SK-N-SH (cell line): ENCODE measurements at regions not wholly inside any gene's neighbourhood (a gene's known extent, or its start where the extent isn't known, plus 50 kb on each side); places are given as distances from the start of the nearest gene placed in this dataset.
"Not testable (repeated sequence)": the region's sequence is repeated elsewhere in the genome, so short reads cannot be mapped to it uniquely, and the experiment has no call there.

Experiments used
- CHD2 ChIP-seq: fragments of 150-350 bp; IDR thresholded peaks from 2 replicates; pipeline ENCODE4 v1.6.1; 2018; ENCODE audit warnings: low read length; ENCODE audit not compliant: partially characterized antibody
- EZH2phosphoT487 ChIP-seq: fragments of 200-600 bp; sonication (generic); IDR thresholded peaks from 2 replicates; pipeline ENCODE4 v1.6.1; 2017; ENCODE audit warnings: low read depth, mixed run types, mild to moderate bottlenecking, antibody characterized with exemption, moderate library complexity, borderline replicate concordance
- FOXJ3 ChIP-seq: sonication (generic); formaldehyde crosslinking; IDR thresholded peaks from 2 replicates; pipeline ENCODE4 v1.5.1; 2020; ENCODE audit warnings: mild to moderate bottlenecking, missing genetic modification reagents
- NRF1 ChIP-seq: IDR thresholded peaks from 2 replicates; pipeline ENCODE4 v1.6.1; 2012; ENCODE audit warnings: low read depth, mild to moderate bottlenecking, low read length
- POLR2AphosphoS5 ChIP-seq: IDR thresholded peaks from 2 replicates; pipeline ENCODE4 v1.6.1; 2012; ENCODE audit warnings: low read depth, low read length
- RAD21 ChIP-seq: IDR thresholded peaks from 2 replicates; pipeline ENCODE4 v1.6.1; 2012; ENCODE audit warnings: mild to moderate bottlenecking, low read length
- REST ChIP-seq: IDR thresholded peaks from 2 replicates; pipeline ENCODE4 v1.6.1; 2012; ENCODE audit warnings: mild to moderate bottlenecking, low read depth, low read length, moderate library complexity
- SMC3 ChIP-seq: IDR thresholded peaks from 2 replicates; pipeline ENCODE4 v1.6.1; 2012; ENCODE audit warnings: low read depth, low read length, improper control_type of control experiment
- TAF1 ChIP-seq: IDR thresholded peaks from 2 replicates; pipeline ENCODE4 v1.6.1; 2012; ENCODE audit warnings: low read depth, mild to moderate bottlenecking, low read length, moderate library complexity, borderline replicate concordance
- YY1 ChIP-seq: IDR thresholded peaks from 2 replicates; pipeline ENCODE4 v1.4.0; 2012; ENCODE audit warnings: low read depth, mild to moderate bottlenecking
- TF ChIP-seq, protein P1 (sequence below): fragments of 200-600 bp; sonication (generic); IDR thresholded peaks from 2 replicates; pipeline ENCODE4 v1.6.1; 2017; ENCODE audit warnings: antibody characterized with exemption, mild to moderate bottlenecking, moderate library complexity

DNA sequence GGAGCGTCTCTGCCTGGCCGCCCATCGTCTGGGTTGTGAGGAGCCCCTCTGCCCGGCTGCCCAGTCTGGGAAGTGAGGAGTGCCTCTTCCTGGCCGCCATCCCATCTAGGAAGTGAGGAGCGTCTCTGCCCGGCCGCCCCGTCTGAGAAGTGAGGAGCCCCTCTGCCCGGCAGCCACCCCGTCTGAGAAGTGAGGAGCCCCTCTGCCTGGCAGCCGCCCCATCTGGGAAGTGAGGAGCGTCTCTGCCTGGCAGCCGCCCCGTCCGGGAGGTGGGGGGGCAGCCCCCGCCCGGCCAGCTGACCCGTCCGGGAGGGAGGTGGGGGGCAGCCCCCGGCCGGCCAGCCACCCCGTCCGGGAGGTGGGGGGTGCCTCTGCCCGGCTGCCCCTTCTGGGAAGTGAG is 108.5 kb downstream of the SOX14 start:
- TF ChIP-seq, protein P1, sequence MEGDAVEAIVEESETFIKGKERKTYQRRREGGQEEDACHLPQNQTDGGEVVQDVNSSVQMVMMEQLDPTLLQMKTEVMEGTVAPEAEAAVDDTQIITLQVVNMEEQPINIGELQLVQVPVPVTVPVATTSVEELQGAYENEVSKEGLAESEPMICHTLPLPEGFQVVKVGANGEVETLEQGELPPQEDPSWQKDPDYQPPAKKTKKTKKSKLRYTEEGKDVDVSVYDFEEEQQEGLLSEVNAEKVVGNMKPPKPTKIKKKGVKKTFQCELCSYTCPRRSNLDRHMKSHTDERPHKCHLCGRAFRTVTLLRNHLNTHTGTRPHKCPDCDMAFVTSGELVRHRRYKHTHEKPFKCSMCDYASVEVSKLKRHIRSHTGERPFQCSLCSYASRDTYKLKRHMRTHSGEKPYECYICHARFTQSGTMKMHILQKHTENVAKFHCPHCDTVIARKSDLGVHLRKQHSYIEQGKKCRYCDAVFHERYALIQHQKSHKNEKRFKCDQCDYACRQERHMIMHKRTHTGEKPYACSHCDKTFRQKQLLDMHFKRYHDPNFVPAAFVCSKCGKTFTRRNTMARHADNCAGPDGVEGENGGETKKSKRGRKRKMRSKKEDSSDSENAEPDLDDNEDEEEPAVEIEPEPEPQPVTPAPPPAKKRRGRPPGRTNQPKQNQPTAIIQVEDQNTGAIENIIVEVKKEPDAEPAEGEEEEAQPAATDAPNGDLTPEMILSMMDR: not testable (repeated sequence)
- TF ChIP-seq NRF1; POLR2AphosphoS5; FOXJ3 (CRISPR knock-in tag); YY1; TAF1; RAD21; EZH2phosphoT487; CHD2; REST; SMC3: not testable (repeated sequence)
